ENCODE measurements at regions not wholly inside any gene's neighbourhood (a gene's known extent, or its start where the extent isn't known, plus 50 kb on each side); places are given as distances from the start of the nearest gene placed in this dataset.
"Not testable (repeated sequence)": the region's sequence is repeated elsewhere in the genome, so short reads cannot be mapped to it uniquely, and the experiment has no call there.

DNA sequence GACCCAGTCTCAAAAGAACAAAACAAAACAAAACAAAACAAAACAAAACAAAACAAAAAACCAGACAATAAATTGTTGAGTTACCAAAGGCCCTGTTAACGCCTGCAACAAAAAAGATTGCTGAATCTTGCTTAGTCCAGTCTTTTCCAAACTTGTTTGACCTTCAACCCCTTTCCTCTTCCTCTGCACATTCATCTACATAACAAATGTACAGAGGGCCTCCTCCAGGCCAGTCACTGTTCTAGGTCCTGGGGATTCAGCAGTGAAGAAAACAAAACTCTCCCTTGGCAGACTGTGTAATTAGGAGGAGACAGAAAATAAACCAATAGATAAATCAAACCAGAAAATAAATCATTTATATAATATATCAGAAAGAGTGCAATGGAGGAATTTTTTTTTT is 294.0 kb upstream of the ADGRL2 start:
- no peak for ATAC-seq
- intact Hi-C loops (cut with DNase I): no loop called here
- no peak for DNase-seq

DNA sequence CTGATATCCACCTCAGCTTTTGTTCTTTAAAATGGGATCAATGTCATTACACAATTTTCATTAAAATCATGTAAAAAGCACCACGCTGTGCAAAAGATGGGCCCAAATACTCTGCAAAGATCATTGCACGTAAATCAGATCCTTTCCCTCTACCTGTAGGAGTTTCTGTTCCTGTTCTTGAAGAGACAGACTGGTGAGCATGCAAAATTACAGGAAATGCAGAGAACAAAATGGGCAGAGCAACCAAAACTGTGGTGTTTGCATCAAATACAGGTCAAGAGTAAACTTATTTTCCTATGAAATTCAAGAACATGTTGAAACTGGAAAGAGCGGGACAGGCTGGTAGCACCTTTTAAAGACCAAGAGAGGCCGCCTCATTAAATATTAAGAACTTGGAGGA is 294.9 kb upstream of the ADGRL2 start:
- intact Hi-C loops (cut with DNase I): no loop called here
- no peak for ATAC-seq
- DNase-seq: no peak

DNA sequence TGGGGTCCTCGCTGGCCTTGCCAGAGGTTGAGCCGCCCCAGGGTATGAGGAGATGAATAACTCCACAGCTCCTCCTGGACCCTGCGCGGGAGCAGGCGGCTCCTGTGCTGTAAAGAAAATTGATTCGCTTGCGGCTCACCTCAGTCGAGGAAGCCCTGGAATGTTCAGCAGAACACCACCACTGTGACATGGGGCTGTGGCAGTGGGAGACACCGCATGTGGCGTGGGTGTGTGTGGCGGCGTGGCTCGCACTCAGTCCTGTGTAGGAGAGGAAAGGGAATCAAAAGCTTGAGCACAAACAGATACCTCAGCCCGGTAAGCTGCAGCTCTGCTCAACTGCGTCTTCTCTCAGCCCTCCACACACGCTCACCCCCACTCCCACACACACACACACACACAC is 295.9 kb upstream of the ADGRL2 start:
- peak in 1 of 2 donors; percentile 11 for ATAC-seq
- intact Hi-C loops (cut with DNase I); DNase-seq: not testable (repeated sequence)

DNA sequence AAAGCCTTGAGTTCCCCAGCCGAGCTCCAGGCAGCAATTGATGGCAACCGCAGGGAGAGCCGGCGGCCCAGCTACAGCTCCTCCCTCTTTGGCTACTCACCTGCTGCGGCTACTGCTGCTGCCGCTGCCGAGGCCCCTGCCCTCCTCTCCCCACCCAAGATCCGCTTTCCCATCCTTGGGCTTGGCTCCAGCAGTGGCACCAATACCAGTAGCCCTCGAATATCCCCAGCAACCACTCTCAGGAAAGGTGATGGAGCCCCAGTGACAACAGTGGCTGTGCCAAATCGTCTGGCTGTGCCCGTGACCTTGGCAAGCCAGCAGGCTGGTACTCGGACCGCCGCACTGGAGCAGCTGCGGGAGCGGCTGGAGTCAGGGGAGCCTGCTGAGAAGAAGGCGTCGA is 298.0 kb upstream of the ADGRL2 start:
- ATAC-seq; intact Hi-C loops (cut with DNase I); DNase-seq: not testable (repeated sequence)

DNA sequence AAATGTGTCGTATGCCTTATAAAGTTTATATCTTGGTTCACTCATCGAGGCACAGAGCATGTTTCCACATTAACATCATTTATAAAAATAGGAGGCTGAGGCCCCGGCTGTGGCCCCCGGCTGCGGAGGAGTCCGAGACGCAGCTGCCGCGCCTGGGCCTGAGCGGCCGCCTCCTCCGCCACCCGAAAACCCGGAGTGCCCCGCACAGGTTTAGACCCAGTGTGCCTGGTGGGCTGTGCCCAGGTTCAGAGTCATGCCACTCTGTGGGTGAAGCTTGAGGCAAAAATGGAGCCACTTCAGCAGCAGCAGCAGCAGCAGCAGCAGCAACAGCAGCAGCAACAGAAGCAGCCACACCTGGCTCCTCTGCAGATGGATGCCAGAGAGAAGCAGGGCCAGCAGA is 299.2 kb upstream of the ADGRL2 start:
- intact Hi-C loops (cut with DNase I); ATAC-seq; DNase-seq: not testable (repeated sequence)

DNA sequence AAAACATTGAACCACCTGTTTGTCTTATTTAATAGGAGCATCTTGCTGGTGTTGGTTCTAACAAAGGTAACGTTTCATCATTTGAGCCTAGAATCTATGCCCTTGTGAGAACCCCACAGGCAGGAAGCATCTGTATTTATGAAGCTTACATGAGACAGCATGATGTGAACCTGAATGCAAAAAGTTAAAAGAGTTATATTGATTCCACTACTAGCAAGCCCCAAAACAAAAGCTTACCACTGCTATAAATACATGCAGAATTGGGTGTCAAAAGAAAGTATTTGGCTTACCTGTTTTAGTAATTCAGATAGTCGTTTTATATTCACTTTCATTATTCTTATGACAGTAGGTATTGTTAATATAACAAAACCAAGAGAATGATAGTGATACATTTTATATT is 301.2 kb upstream of the ADGRL2 start:
- DNase-seq (no peak), ATAC-seq (no peak)
- intact Hi-C loops (cut with DNase I): no loop called here

DNA sequence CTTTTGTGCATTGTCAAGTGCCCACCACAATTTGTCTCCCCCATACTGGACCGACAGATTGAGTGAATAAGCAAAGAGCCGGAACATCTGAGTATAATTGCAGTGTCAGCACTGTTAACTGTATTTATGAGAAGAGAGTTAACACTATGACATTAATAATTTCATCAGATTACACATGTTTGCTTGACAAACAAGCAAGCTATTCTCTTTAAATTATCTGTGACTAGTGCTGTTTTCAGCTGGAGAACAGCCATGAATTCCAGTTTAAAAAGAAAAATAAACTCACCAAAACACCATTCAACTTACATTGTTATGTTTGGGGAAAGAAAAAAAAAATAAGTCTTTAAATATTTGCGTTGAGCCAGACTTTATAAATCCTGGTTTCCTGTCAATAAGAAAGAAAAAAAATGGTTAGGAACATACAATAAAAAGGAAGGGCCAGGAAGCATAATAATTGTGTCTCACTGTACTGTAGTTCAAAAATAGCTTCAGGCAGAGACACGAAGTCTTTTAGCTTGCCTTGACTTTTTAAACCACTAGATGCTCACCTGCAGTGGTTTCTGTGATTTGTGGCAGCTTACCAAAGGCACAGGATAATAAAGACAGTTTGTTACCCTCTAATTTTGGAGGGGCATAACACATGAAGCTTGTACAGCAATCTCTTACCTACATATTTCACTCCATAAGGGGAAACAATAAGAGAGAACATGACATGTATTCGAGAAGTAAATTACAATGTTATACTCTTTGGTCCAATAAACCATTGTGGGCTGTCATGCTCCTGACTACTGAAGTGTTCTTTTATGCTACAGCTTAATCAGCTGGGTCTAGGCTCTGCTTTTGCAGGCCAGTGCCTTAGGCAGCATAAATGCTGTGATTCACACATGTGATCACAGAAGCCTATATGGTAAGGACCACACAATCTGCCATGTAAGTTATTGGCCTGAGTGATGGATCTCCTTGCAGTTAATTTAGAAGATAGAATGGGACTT is 302.0 kb upstream of the ADGRL2 start:
- ATAC-seq: no peak
- intact Hi-C loops (cut with DNase I): no loop called here
- no peak for DNase-seq

DNA sequence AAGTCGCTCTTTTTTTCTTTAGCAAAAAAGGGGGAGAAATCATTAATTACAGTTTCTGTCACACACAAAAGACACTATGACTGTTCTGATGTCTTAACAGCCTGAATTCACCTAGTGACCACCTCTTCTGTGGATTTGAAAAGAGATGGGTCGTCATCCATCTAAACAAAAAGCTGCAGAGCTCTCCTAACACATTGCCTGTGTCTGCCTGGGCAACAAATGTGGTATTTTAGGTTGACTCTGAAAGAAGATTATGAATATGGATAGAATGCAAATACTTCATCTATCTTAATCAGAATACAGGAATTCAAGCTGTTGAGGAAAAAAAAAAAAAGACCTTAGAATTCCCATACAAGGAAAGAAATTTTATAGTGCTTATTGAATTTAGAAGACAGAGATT is 304.4 kb upstream of the ADGRL2 start:
- intact Hi-C loops (cut with DNase I): no loop called here
- no peak for DNase-seq
- ATAC-seq: no peak

DNA sequence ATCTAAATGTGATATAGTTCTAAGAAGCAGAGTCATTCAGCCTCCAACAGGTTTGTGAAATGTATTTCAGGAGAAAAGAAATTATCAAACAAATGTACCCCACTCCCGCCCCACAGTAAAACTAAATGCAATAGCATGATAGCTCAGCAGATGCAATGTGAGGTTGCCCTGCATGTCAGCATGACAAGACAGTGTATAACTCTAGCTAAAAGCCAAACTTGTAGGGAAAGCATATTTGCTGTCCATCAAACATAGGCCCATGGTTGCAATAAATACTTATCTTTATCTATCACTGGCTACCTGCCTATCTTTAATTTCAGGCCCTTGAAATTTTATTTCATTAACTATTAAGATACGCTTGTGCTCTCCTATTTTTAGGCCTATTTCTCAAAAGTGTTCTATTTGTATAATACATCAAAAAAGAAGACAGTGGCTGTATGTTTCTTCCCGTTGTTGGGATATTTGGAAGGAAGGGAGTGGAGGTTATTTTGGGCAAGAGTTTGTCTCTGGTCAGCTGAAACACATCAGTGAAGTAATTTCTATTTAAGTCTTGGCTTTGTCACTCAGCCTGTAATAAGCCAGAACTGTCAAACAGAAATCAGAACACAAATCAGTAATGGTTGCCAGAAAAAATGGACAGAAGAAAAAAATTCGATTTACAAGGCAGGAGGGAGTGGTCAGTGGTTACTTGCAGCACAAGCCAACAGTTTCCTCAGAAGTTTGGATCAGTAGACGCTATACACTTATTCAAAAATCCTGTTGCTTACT is 307.4 kb upstream of the ADGRL2 start:
- intact Hi-C loops (cut with DNase I): no loop called here
- ATAC-seq: peak; percentile 90 to 93
- DNase-seq: no peak

DNA sequence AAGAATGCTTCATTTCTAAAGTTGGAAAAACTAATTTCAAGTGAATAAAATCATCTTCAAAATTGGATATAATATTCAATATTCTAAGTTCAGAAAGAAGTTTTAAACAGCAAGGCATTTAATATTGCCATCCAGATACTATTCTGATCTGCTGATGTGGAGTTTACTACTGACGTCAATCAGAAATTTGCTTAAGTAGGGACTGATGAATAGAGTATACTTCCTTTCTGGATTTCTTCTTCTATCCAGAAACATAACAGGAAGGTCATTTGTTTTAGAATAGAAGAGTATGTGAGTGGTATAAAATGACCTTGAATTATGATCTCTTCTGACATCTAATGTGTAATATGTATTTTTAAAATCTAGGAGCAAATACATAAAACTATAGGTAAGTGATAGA is 308.1 kb upstream of the ADGRL2 start:
- ATAC-seq (peak in 1 of 2 donors; percentile 38), DNase-seq (no peak)
- intact Hi-C loops (cut with DNase I): no loop called here

DNA sequence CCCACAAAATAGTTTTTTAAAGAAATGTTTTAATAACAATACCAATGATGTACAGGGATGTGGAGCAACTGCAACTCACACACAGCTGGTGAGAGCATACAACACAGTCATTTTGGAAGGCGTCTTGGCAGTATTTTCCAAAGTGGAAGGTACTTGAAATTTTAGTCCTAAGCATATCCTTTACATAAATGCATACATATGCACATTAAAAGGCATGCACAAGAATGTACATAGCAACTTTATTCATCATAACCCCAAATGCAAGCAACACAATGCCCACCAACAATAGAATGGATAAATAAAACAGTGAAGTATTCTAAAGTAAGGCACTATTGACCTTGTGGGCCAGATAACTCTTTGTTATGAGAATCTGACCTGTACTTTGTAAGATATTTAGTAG is 310.1 kb upstream of the ADGRL2 start:
- no peak for DNase-seq
- no peak for ATAC-seq
- intact Hi-C loops (cut with DNase I): no loop called here

DNA sequence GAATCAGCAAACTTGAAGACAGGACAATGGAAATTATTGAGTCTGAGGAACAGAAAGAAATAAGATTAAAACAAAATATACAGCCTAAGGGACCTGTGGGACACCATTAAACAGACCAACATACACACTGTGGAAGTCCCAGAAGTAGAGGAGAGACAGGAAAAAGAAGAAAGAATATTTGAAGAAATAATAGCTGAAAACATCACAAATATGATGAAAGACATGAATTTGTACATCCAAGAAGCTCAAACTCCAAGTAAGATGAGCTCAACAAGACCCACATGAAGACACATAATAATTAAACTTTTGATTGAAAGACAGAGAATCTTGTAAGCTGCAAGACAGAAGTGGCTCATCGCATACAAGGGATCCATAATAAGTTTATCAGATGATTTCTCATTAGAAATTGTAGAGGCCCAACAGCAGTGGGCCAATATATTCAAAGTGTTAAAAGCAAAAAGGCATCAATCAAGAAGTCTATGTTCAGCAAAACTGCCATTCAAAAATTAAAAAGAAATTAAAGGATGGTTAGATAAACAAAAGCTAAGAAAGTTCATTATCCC is 311.3 kb upstream of the ADGRL2 start:
- ATAC-seq (no peak), DNase-seq (no peak)
- intact Hi-C loops (cut with DNase I): no loop called here

DNA sequence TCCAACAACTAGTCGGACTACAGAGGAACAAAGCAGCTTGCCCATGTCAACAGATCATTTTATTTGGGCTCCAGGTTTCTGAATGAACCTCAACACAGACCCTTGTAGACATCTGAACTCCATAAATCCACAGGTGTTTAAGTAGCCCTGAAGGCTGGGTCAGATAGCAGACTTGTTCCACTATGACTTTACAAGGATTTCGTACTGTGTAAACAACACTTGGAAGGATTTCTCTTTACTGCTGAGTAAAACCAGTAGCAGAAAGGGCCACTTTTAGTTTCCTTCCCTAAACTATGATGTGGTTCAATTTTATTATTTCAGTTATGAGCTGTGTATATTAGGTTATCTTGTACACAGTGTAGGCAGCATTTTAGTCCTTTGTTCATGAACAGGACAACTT is 316.4 kb upstream of the ADGRL2 start:
- intact Hi-C loops (cut with DNase I): no loop called here
- ATAC-seq (no peak), DNase-seq (no peak)

DNA sequence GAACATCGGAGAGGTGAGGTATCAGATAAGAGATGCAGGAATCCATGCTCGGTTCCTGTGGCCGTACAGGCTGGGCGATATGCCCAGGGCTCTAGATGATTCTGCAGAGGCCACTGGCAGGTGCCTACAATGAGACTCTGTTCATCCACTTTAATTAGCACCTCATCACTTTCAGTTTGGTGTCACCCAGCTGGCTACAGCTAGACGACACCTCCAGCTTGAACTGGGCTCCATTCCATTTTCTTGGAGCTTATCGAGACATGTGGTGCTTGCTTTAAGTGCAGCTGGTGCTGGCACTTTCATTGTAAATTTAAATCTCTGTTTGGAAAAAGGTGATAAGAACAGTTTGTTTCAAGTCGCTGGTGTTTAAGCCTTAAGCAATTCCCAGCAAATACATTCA is 322.5 kb upstream of the ADGRL2 start:
- peak; percentile 60 for DNase-seq
- intact Hi-C loops (cut with DNase I): no loop called here
- peak; percentile 95 to 97 for ATAC-seq

DNA sequence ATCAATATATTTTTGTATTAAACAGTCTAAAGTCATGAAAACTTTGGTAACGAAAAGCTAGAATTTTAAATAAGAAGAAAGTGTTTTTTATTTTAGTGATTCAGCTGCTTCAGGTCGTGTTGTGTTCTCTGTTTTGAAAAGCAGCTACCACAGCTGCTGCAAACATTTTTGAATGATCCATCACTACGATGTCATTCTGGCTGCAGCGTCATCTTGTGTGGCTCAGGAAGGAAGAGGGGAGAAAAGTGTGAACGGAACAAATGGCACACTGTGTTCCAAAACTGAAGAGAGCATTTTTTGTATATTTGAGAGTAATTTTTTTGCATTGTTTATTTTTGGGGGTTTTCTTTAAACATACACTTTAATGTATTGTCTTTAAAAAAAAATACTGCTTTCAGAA is 323.0 kb upstream of the ADGRL2 start:
- intact Hi-C loops (cut with DNase I): no loop called here
- DNase-seq: no peak
- ATAC-seq: peak; percentile 51 to 76

DNA sequence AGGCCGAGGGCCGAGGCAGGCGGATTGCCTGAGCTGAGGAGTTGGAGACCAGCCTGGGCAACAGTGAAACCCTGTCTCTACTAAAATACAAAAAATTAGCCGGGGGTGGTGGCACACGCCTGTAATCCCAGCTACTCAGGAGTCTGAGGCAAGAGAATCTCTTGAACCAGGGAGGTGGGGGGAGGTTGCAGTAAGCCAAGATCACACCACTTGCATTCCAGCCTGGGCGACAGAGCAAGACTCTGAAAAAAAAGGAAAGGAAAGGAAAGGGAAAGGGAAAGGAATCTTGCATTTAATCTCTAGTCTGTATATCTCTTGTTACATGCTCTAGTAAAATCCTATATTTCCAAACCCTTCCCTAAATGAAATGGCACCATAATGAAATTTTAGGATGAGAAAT is 328.3 kb upstream of the ADGRL2 start:
- no peak for DNase-seq

DNA sequence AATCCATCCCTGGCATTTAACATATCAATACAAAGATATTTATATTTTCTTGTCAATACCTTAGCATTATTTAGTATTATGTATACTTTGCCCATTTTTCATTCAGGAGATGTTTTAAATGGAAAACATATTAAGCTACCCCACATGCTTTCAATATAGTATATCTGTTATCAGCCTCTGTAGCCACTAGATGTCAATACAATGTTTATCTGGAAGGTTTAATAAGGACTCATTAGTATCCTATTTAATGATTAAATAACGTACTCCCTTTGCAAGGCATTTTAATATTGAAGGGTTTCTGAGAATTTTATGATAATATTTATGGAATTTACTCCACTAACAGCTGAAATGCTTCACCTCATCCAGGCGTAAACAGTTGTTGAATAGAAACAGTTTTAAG is 329.5 kb upstream of the ADGRL2 start:
- DNase-seq (no peak), ATAC-seq (no peak)
- intact Hi-C loops (cut with DNase I): no loop called here

More for the DNA sequence above, 328.3 kb upstream of the ADGRL2 start:
- intact Hi-C loops (cut with DNase I): no loop called here
- no peak for ATAC-seq

DNA sequence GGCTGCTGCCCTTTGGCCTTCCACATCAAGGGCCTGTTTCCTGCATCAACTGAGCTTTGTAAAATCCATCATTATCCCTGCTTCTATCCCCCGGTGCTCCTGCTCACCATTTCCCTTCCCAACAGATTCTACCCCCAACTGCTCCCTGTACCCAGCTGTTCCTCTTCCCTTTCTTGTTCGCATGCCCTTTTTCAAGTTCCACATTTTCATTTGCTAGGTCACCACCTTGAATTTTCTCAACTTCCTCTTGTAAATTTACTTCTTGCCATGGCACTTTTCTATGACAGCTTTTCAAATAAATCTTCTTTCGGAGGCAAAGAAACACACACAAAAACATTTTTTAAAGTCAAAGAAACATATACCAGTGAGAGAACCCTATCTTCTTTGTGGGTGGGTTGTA is 330.5 kb upstream of the ADGRL2 start:
- no peak for ATAC-seq
- DNase-seq: no peak
- intact Hi-C loops (cut with DNase I): no loop called here

DNA sequence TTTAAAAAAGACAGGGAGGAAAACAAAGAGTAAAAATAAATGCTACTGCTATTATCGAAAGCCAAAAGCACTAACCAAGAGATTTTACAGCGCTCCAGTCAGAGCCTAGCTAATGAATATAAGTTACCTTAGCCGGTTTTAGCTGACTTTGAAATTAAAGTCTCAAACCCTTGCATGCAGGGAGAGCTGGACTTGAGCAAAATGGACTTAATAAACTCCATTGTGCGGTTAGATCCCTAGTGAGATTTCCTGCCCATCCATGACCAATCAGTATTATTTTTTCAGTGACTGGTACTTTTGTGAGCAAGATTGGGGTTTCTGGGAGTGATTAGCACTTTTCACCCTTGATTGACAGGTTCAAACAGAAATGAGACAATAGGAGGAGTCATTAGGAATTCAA is 333.4 kb upstream of the ADGRL2 start:
- intact Hi-C loops (cut with DNase I): no loop called here
- DNase-seq: no peak
- ATAC-seq: no peak

DNA sequence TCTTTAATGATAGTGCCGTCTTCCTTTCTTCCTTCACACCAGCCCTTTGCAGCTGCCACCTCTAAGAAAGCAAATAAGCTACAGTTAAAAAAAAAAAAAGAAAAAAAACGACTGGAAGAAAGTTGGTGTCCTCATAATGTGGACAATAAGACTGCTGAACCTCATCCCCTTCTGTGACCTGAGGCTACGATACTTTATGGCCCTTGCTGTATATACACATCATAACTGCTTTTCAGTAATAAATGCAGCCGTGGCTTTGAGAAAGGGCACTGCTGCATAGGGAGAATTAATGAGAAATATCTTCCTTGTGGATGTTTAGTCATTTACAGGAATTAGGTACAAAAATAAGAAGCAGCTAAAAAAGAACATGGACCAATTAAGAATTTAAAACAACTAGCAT is 333.8 kb upstream of the ADGRL2 start:
- DNase-seq: no peak
- intact Hi-C loops (cut with DNase I): no loop called here
- ATAC-seq: no peak

Measured in left cardiac atrium (tissue), 4 donors.